GM12878 (cell line): ENCODE measurements at regions not wholly inside any gene's neighbourhood (a gene's known extent, or its start where the extent isn't known, plus 50 kb on each side); places are given as distances from the start of the nearest gene placed in this dataset.

Experiments used
- ATAC-seq: fragments of 200-7000 bp; cut with Tn5 transposase; 3 replicates; pipeline ENCODE4 v1.9.1; 2020; ENCODE audit warnings: mild to moderate bottlenecking, moderate library complexity
- BruUV-seq: library from RNA; stranded (reverse); fragments of 400-500 nt; replicated peaks from 2 replicates; lab custom pipeline; 2021; lab: Mats Ljungman, UMichigan
- CTCF ChIA-PET: fragments of 300-600 bp; sonication (Branson Sonifier 250); formaldehyde crosslinking; extraction: SDS; loops from one replicate; lab custom pipeline; 2021; ENCODE audit warnings: inconsistent platforms; lab: Yijun Ruan, JAX
- POLR2A ChIA-PET: fragments of 350-600 bp; formaldehyde crosslinking; extraction: SDS; loops from one replicate; lab custom pipeline; 2021; ENCODE audit warnings: inconsistent platforms; lab: Charles Lee
- RAD21 ChIA-PET: fragments of 300-600 bp; sonication (Branson Sonifier 250); formaldehyde crosslinking; loops from one replicate; lab custom pipeline; 2023; ENCODE audit warnings: antibody characterized with exemption; ENCODE audit not compliant: unreplicated experiment; lab: Charles Lee
- SMC1A ChIA-PET: fragments of 300-600 bp; sonication (Branson Sonifier 250); formaldehyde crosslinking; loops from one replicate; lab custom pipeline; 2023; ENCODE audit not compliant: unreplicated experiment, uncharacterized antibody; lab: Charles Lee
- DNase-seq: peaks from one replicate; pipeline ENCODE4 v3.0.0-alpha.2; 2011; ENCODE audit warnings: low read depth, low spot score
- FAIRE-seq: peaks from 3 replicates; lab custom pipeline; 2011; peaks lifted over from hg19 to GRCh38; lab: Jason Lieb, UNC
- H2AFZ ChIP-seq: 2 replicates; pipeline ENCODE4 v1.6.0; 2011; ENCODE audit warnings: low read depth, low read length, control low read depth; ENCODE audit not compliant: control insufficient read depth
- H3K27ac ChIP-seq: 2 replicates; pipeline ENCODE4 v1.5.1; 2011; ENCODE audit warnings: control low read depth; ENCODE audit not compliant: control insufficient read depth, insufficient read depth
- H3K27me3 ChIP-seq, 2 experiments: replicated peaks in 1 of 2; 2 replicates each; pipeline versions ENCODE4 v1.6.0 to v1.6.1; 2011; ENCODE audit warnings: low read length in 1 of 2; ENCODE audit not compliant: control insufficient read depth in 2 of 2, insufficient read depth in 2 of 2
- H3K36me3 ChIP-seq, 2 experiments: 2 replicates each; pipeline ENCODE4 v1.5.1; 2011; ENCODE audit warnings: low read length in 1 of 2; ENCODE audit not compliant: control insufficient read depth in 2 of 2, insufficient read depth in 2 of 2
- H3K4me1 ChIP-seq: 2 replicates; pipeline ENCODE4 v1.6.1; 2011; ENCODE audit warnings: mild to moderate bottlenecking, low read length, moderate library complexity, mixed read lengths; ENCODE audit not compliant: control insufficient read depth, insufficient read depth
- H3K4me2 ChIP-seq: 2 replicates; pipeline ENCODE4 v1.6.0; 2011; ENCODE audit warnings: control low read depth; ENCODE audit not compliant: control insufficient read depth, insufficient read depth
- H3K4me3 ChIP-seq: fragments of 200-600 bp; sonication (generic); 2 replicates; pipeline ENCODE4 v1.5.1; 2016
- H3K79me2 ChIP-seq: 2 replicates; pipeline ENCODE4 v1.6.0; 2011; ENCODE audit warnings: low read length; ENCODE audit not compliant: control insufficient read depth, insufficient read depth
- H3K9ac ChIP-seq: 2 replicates; pipeline ENCODE4 v1.8.0; 2011; ENCODE audit warnings: low read length, control low read depth, mixed read lengths; ENCODE audit not compliant: control insufficient read depth, insufficient read depth
- H3K9me3 ChIP-seq: replicated peaks from 3 replicates; pipeline ENCODE4 v1.5.1; 2011; ENCODE audit warnings: mild to moderate bottlenecking, low read length; ENCODE audit not compliant: control insufficient read depth, insufficient read depth
- H4K20me1 ChIP-seq: 2 replicates; pipeline ENCODE4 v1.6.0; 2011; ENCODE audit not compliant: control insufficient read depth, insufficient read depth
- ATF3 ChIP-seq: IDR thresholded peaks from 2 replicates; pipeline ENCODE4 v1.6.1; 2011; ENCODE audit warnings: low read depth, mild to moderate bottlenecking, low read length, moderate library complexity, borderline replicate concordance; ENCODE audit errors: extremely low read depth
- ELK1 ChIP-seq: IDR thresholded peaks from 2 replicates; pipeline ENCODE4 v1.6.1; 2012; ENCODE audit warnings: low read depth, low read length, improper control_type of control experiment
- FOS ChIP-seq: IDR thresholded peaks from 3 replicates; pipeline ENCODE4 v1.6.1; 2011; ENCODE audit warnings: borderline replicate concordance; ENCODE audit not compliant: insufficient read length; ENCODE audit errors: extremely low read depth
- HCFC1 ChIP-seq: fragments of 150-350 bp; IDR thresholded peaks from 2 replicates; pipeline ENCODE4 v1.6.1; 2014; ENCODE audit warnings: low read length
- MYC ChIP-seq: IDR thresholded peaks from 2 replicates; pipeline ENCODE4 v1.6.1; 2011; ENCODE audit warnings: mild to moderate bottlenecking, low read length, moderate library complexity, inconsistent platforms; ENCODE audit not compliant: insufficient read depth, insufficient replicate concordance, insufficient read length, severe bottlenecking
- NFYA ChIP-seq: IDR thresholded peaks from 2 replicates; pipeline ENCODE4 v1.6.1; 2011; ENCODE audit warnings: low read depth, mild to moderate bottlenecking, low read length, improper control_type of control experiment, borderline replicate concordance
- NR2F1 ChIP-seq: fragments of 450-650 bp; conservative IDR thresholded peaks from 2 replicates; pipeline ENCODE4 v1.6.1; 2017; ENCODE audit warnings: mild to moderate bottlenecking
- RAD51 ChIP-seq: fragments of 450-650 bp; IDR thresholded peaks from 2 replicates; pipeline ENCODE4 v1.6.1; 2016; ENCODE audit warnings: moderate library complexity, mild to moderate bottlenecking, inconsistent platforms
- REST ChIP-seq: IDR thresholded peaks from 2 replicates; pipeline ENCODE4 v1.6.1; 2012; ENCODE audit warnings: mild to moderate bottlenecking, low read depth, low read length
- SMC3 ChIP-seq: IDR thresholded peaks from 2 replicates; pipeline ENCODE4 v1.6.1; 2011; ENCODE audit warnings: low read length, improper control_type of control experiment, borderline replicate concordance
- SREBF2 ChIP-seq: IDR thresholded peaks from 2 replicates; pipeline ENCODE4 v1.6.1; 2012; ENCODE audit warnings: mild to moderate bottlenecking, low read length
- TARDBP ChIP-seq: IDR thresholded peaks from 2 replicates; pipeline ENCODE4 v1.6.1; 2016; ENCODE audit warnings: borderline replicate concordance
- ZNF207 ChIP-seq: fragments of 450-650 bp; IDR thresholded peaks from 2 replicates; pipeline ENCODE4 v1.6.1; 2014; ENCODE audit warnings: antibody characterized with exemption, mild to moderate bottlenecking, borderline replicate concordance
- WGBS: methylation state at CpG from one replicate; pipeline ENCODE4 v1.1.6; 2016; ENCODE audit warnings: low lambda C conversion rate; ENCODE audit not compliant: insufficient replicate concordance, insufficient coverage; ENCODE audit errors: missing lambda C conversion rate; 5-methylcytosine and 5-hydroxymethylcytosine counted together
- in situ Hi-C: fragments of 300-500 bp; cut with MboI; formaldehyde crosslinking; loops from 9 replicates; pipeline ENCODE4 v1.14.3; 2018; ENCODE audit warnings: mixed read lengths
- intact Hi-C: fragments of 100-400 bp; cut with micrococcal nuclease; formaldehyde crosslinking; loops from one replicate; pipeline ENCODE4 v1.14.2; 2022; ENCODE audit not compliant: unreplicated experiment

- DNase-seq (no peak), ATAC-seq (no peak)
- no peak overlapping the region for H3K27ac ChIP-seq
- ChIA-PET CTCF (interaction anchor here (0.6 kb wide), 2 partner anchors 28 to 339 kb away, joined by 3 read pairs; no protein-coding TSS in a partner anchor), POLR2A (no interaction called here), RAD21 (no interaction called here), SMC1A (no interaction called here)
- H4K20me1 ChIP-seq, result no peaks in the 10 kb centered on the region
- H3K79me2 ChIP-seq, result no peaks in the 10 kb centered on the region
- no peaks in the 10 kb centered on the region; a peak in 1 of 4 replicates for H3K27me3 ChIP-seq
- intact Hi-C loops, result no loop called here
- H3K4me1 ChIP-seq, result no peaks in the 10 kb centered on the region
- H3K4me2 ChIP-seq, result no peak overlapping the region
- H2AFZ ChIP-seq, result no peak overlapping the region
- H3K4me3 ChIP-seq, result no peak overlapping the region
- no TSS peak for BruUV-seq
- no peaks in the 10 kb centered on the region for H3K36me3 ChIP-seq
- no peak for TF ChIP-seq SMC3
- TF ChIP-seq REST, result peak; percentile 75
- no peak for TF ChIP-seq SREBF2
- TF ChIP-seq, all 136 proteins: peak for 1
- no peak for FAIRE-seq
- Histone ChIP-seq H3K9ac (no peak overlapping the region), H3K9me3 (no peaks in the 10 kb centered on the region; the same call in 2 of the 3 replicates)
- 15% methylated on average over 6 of the region's 6 CpGs for WGBS
- in situ Hi-C loops, result no loop called here
Measured at GRCh38 chr9:16112116-16112515, 559.3 kb downstream of the CCDC171 start.

- intact Hi-C loops, result no loop called here
- CTCF ChIA-PET, result no interaction called here
- Histone ChIP-seq H3K27me3 (no peaks in the 10 kb centered on the region), H3K9me3 (no peaks in the 10 kb centered on the region; the same call in 2 of the 3 replicates), H3K27ac (no peak overlapping the region)
- no peak for FAIRE-seq
- SMC1A ChIA-PET, result no interaction called here
- RAD21 ChIA-PET, result no interaction called here
- no peak for TF ChIP-seq FOS
- no peak for TF ChIP-seq HCFC1
- TF ChIP-seq RAD51, result no peak
- no peak for TF ChIP-seq ELK1
- TF ChIP-seq NFYA, result no peak
- no peak for TF ChIP-seq ZNF207
- no peak for TF ChIP-seq ATF3
- TF ChIP-seq MYC, result no peak
- no peak for TF ChIP-seq NR2F1
- TF ChIP-seq TARDBP, result no peak
- TF ChIP-seq, all 136 proteins: peak for 0
- BruUV-seq, result no TSS peak
- H3K4me1 ChIP-seq, result no peaks in the 10 kb centered on the region
- no peaks in the 10 kb centered on the region for H3K36me3 ChIP-seq
- 0% methylated on average over 1 of the region's 1 CpG for WGBS
- in situ Hi-C loops, result no loop called here
- no peak overlapping the region for H3K4me2 ChIP-seq
- no peak overlapping the region for H3K4me3 ChIP-seq
- POLR2A ChIA-PET, result no interaction called here
- no peak for ATAC-seq
- no peak overlapping the region for H3K9ac ChIP-seq
- no peak for DNase-seq
- no peak overlapping the region for H2AFZ ChIP-seq
- no peaks in the 10 kb centered on the region for H4K20me1 ChIP-seq
- H3K79me2 ChIP-seq, result no peaks in the 10 kb centered on the region
Measured at GRCh38 chr9:16115994-16116393, 563.2 kb downstream of the CCDC171 start.
